IgD-negative memory B cell (primary cell): ENCODE measurements at regions not wholly inside any gene's neighbourhood (a gene's known extent, or its start where the extent isn't known, plus 50 kb on each side); places are given as distances from the start of the nearest gene placed in this dataset.

Source experiments
- H3K27ac Mint-ChIP-seq, 3 donors: one replicate each; pipeline ENCODE4 v1.8.0; 2020 to 2022; ENCODE audit warnings: mild to moderate bottlenecking in 3 of 3, mixed read lengths in 3 of 3, moderate library complexity in 1 of 3
- H3K27me3 Mint-ChIP-seq: one replicate; pipeline ENCODE4 v1.8.0; 2021; ENCODE audit warnings: mixed read lengths
- H3K36me3 Mint-ChIP-seq: one replicate; pipeline ENCODE4 v1.8.0; 2020; ENCODE audit warnings: mild to moderate bottlenecking, mixed read lengths
- H3K4me1 Mint-ChIP-seq, 3 donors: one replicate each; pipeline ENCODE4 v1.8.0; 2020 to 2022; ENCODE audit warnings: mixed read lengths in 3 of 3, mild to moderate bottlenecking in 1 of 3
- H3K4me3 Mint-ChIP-seq, 4 donors: one replicate each; pipeline ENCODE4 v1.8.0; 2020 to 2022; ENCODE audit warnings: mild to moderate bottlenecking in 4 of 4, mixed read lengths in 4 of 4, moderate library complexity in 3 of 4
- H3K9me3 Mint-ChIP-seq, 3 donors: one replicate each; pipeline ENCODE4 v1.8.0; 2020 to 2021; ENCODE audit warnings: mixed read lengths in 3 of 3, mild to moderate bottlenecking in 1 of 3

- H3K4me3 Mint-ChIP-seq: no peak overlapping the region
- H3K9me3 Mint-ChIP-seq: no peaks in the 10 kb centered on the region
- H3K4me1 Mint-ChIP-seq: peaks cover 0 to 3% (median 0%) of the 10 kb centered on the region in 3 donors
- H3K36me3 Mint-ChIP-seq: no peaks in the 10 kb centered on the region
- no peak overlapping the region for H3K27ac Mint-ChIP-seq
- H3K27me3 Mint-ChIP-seq: peaks cover 3% of the 10 kb centered on the region
Observed at GRCh38 chr6:79301290-79301689, 66.8 kb upstream of the HMGN3 start.

GRCh38 chr6:79296211-79296610, 61.7 kb upstream of the HMGN3 start:
- no peaks in the 10 kb centered on the region for H3K36me3 Mint-ChIP-seq

More at GRCh38 chr6:79296211-79296610, 61.7 kb upstream of the HMGN3 start:
- H3K4me1 Mint-ChIP-seq: no peaks in the 10 kb centered on the region
- H3K9me3 Mint-ChIP-seq: peaks cover 0 to 5% (median 0%) of the 10 kb centered on the region in 3 donors
- no peak overlapping the region for H3K4me3 Mint-ChIP-seq
- no peak overlapping the region for H3K27ac Mint-ChIP-seq
- peaks cover 3% of the 10 kb centered on the region for H3K27me3 Mint-ChIP-seq
